RWPE2 (cell line): ENCODE measurements at regions not wholly inside any gene's neighbourhood (a gene's known extent, or its start where the extent isn't known, plus 50 kb on each side); places are given as distances from the start of the nearest gene placed in this dataset.
"Not testable (repeated sequence)": the region's sequence is repeated elsewhere in the genome, so short reads cannot be mapped to it uniquely, and the experiment has no call there.

ENCODE experiments used
- ATAC-seq: fragments of 200-7000 bp; cut with Tn5 transposase; 3 replicates; pipeline ENCODE4 v1.9.1; 2021; ENCODE audit warnings: low read depth
- DNase-seq: peaks from one replicate; pipeline ENCODE4 v3.0.0-alpha.2; 2020; ENCODE audit warnings: low spot score
- H3K27ac ChIP-seq: fragments of 450-650 bp; 2 replicates; pipeline ENCODE4 v1.5.1; 2017; ENCODE audit warnings: mild to moderate bottlenecking; ENCODE audit not compliant: poor library complexity, severe bottlenecking
- H3K27me3 ChIP-seq: fragments of 250-450 bp; sonication (Bioruptor Pico); 2 replicates; pipeline ENCODE4 v1.5.1; 2021; ENCODE audit warnings: mild to moderate bottlenecking, moderate library complexity; ENCODE audit not compliant: insufficient read depth, poor library complexity, severe bottlenecking
- H3K36me3 ChIP-seq: fragments of 250-450 bp; sonication (Bioruptor Pico); 2 replicates; pipeline ENCODE4 v1.5.1; 2020; ENCODE audit warnings: low read depth, mild to moderate bottlenecking, moderate library complexity
- H3K4me1 ChIP-seq: fragments of 250-450 bp; sonication (Bioruptor Pico); 2 replicates; pipeline ENCODE4 v1.5.1; 2021; ENCODE audit warnings: mild to moderate bottlenecking, moderate library complexity; ENCODE audit not compliant: insufficient read depth, poor library complexity, severe bottlenecking
- H3K4me3 ChIP-seq: fragments of 250-450 bp; sonication (Bioruptor Pico); 2 replicates; pipeline ENCODE4 v1.5.1; 2021; ENCODE audit warnings: mild to moderate bottlenecking, moderate library complexity; ENCODE audit not compliant: severe bottlenecking
- H3K9me3 ChIP-seq: fragments of 250-450 bp; sonication (Bioruptor Pico); 2 replicates; pipeline ENCODE4 v1.5.1; 2021; ENCODE audit warnings: mild to moderate bottlenecking, moderate library complexity; ENCODE audit not compliant: severe bottlenecking
- CTCF ChIP-seq: fragments of 450-650 bp; IDR thresholded peaks from one replicate; pipeline ENCODE4 v1.5.1; 2017; ENCODE audit warnings: mild to moderate bottlenecking, moderate library complexity; ENCODE audit not compliant: poor library complexity, severe bottlenecking

DNA sequence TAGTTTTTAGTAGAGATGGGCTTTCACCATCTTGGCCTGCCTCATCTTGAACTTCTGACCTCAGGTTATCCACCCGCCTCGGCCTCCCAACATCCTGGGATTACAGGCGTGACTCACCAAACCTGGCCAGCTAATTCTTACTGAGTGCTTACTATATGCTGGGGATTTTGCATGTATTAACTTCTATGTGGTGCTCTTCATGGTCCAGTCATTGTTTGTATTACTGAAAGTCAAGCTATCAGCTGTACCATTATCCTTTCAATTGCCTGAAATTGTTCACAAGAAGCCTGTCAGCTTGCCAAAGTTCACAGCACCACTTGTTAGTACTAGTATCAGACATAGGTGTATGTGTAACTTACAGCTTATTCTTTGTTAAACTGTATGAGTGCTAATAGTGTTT, 1272.1 kb downstream of the ARAP2 start:
- Histone ChIP-seq H3K27me3 (no peaks in the 10 kb centered on the region), H3K4me3 (no peak overlapping the region), H3K27ac (no peak overlapping the region), H3K4me1 (no peaks in the 10 kb centered on the region), H3K36me3 (no peaks in the 10 kb centered on the region), H3K9me3 (no peaks in the 10 kb centered on the region)
- TF ChIP-seq CTCF, result no peak
- DNase-seq (no peak), ATAC-seq (peak; percentile 79)

DNA sequence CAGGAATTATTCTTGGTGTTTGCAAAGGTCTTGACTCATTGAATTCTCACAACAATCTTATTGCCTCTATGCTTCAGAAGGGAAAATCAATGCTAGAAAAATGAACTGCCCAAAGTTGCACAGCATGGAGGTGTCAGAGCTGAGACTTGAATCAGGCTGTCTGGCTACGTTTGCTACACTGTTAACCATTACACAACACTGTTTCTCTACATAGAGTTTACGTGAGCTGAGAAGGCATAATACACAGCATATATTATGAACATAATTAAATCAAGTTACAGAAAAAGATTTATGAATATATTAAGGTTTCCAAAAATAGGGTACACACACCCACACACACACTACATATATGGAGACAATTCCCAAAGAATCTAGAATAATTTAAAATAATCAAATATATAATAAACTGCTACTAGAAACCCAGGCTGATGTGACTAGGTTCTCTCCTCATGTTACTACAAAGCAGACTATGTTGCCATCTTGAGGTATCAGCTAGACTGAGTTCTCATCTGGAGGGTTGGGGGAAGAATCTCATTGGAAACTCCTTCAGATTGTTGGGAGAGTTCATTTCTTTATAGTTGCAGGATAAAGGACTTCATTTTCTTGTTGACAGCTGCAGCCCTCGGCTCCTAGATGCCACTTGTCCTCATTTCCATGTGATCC, 1270.5 kb downstream of the ARAP2 start:
- H3K36me3 ChIP-seq, result no peaks in the 10 kb centered on the region
- no peak for ATAC-seq
- no peak for TF ChIP-seq CTCF

GRCh38 chr4:34974313-34974680, 1270.0 kb downstream of the ARAP2 start:
- Histone ChIP-seq H3K4me1 (no peaks in the 10 kb centered on the region), H3K27me3 (no peaks in the 10 kb centered on the region)

More for the DNA sequence above, 1270.5 kb downstream of the ARAP2 start:
- H3K27me3 ChIP-seq, result no peaks in the 10 kb centered on the region
- H3K4me3 ChIP-seq, result no peak overlapping the region
- no peak for DNase-seq
- H3K4me1 ChIP-seq, result no peaks in the 10 kb centered on the region
- H3K27ac ChIP-seq, result no peak overlapping the region
- H3K9me3 ChIP-seq, result no peaks in the 10 kb centered on the region

DNA sequence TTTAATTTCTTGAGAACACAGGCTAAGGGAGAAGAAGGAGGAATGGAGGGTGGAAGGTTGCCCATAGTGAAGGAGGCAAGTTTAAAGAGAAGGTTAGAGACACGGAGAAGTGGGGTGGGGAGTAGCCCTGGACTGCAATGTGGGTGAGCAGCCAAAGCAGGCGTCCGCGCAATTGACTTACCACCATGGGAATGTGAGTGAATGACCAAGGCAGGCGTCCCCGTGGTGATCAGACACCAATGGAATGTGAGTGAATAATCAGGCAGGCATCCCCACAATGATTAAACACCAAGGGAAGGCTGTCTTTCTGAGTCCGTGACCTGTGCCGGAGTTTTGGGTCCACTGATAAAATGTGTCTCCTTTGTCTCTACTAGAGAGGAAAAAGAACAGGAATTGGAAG, 1223.1 kb downstream of the ARAP2 start:
- ATAC-seq, result peak; percentile 44; the same call in 2 of the 3 replicates
- not testable (repeated sequence) for H3K36me3 ChIP-seq, H3K4me1 ChIP-seq, H3K27me3 ChIP-seq, H3K27ac ChIP-seq, H3K9me3 ChIP-seq, H3K4me3 ChIP-seq
- peak; percentile 76 for DNase-seq

More at GRCh38 chr4:34974313-34974680, 1270.0 kb downstream of the ARAP2 start:
- Histone ChIP-seq H3K36me3 (no peaks in the 10 kb centered on the region), H3K4me3 (no peak overlapping the region), H3K27ac (no peak overlapping the region), H3K9me3 (no peaks in the 10 kb centered on the region)
- DNase-seq, result no peak
- TF ChIP-seq CTCF, result no peak
- ATAC-seq, result no peak

DNA sequence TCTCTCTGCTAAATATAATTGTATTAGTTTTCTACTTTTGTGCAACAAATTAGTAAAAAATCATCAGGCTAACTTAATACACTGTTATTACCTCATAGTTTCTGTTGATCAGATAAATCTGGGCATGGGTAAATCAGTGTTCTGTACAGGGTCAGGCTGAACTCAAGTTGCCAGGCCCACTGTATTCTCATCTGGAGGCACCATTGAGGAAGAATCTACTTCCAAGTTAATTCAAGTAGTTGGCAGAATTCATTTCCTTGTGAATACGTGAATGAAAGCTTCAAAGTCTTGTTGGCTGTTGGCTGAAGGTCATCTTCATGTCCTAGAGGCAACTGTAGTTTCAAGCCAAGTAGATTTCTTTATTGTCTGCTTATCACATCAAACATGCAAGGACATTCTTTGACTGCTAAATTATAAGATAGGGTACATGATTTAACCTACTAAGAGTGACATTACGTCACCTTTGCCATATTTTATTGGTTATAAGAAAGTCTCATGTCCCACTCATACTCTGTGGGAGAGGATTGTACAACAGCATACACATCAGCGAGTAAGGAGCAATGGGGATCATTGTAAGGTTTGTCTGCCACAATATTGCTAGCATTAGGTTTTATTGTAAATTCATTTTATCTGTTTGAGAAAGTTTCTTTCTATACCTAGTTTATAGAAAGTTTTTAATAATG, 1219.0 kb downstream of the ARAP2 start:
- no peaks in the 10 kb centered on the region for H3K4me1 ChIP-seq
- no peak overlapping the region for H3K27ac ChIP-seq
- H3K9me3 ChIP-seq, result no peaks in the 10 kb centered on the region
- no peaks in the 10 kb centered on the region for H3K27me3 ChIP-seq
- ATAC-seq, result no peak
- H3K4me3 ChIP-seq, result no peak overlapping the region
- no peak for DNase-seq
- TF ChIP-seq CTCF, result no peak
- H3K36me3 ChIP-seq, result no peaks in the 10 kb centered on the region
